Activated CD4-positive, alpha-beta T cell treated with anti-CD3 and anti-CD28 coated beads, Interleukin-2, amount 10 ng/mL, durations not matched to agents 7 days and 5 days (primary cell): ENCODE measurements at regions not wholly inside any gene's neighbourhood (a gene's known extent, or its start where the extent isn't known, plus 50 kb on each side); places are given as distances from the start of the nearest gene placed in this dataset.

ENCODE experiments used
- CTCF ChIA-PET: fragments of 350-600 bp; sonication (Branson Sonifier 250); formaldehyde crosslinking; loops from one replicate; lab custom pipeline; 2021; ENCODE audit warnings: antibody characterized with exemption; lab: Charles Lee
- POLR2A ChIA-PET: fragments of 350-600 bp; sonication (Branson Sonifier 250); formaldehyde crosslinking; loops from one replicate; lab custom pipeline; 2021; ENCODE audit warnings: antibody characterized with exemption; lab: Charles Lee
- DNase-seq: peaks from one replicate; pipeline ENCODE4 v3.0.0-alpha.2; 2020
- H3K27ac Mint-ChIP-seq: one replicate; pipeline ENCODE4 v1.8.0; 2021; ENCODE audit warnings: mild to moderate bottlenecking, moderate library complexity, mixed read lengths
- H3K27me3 Mint-ChIP-seq: one replicate; pipeline ENCODE4 v1.8.0; 2021; ENCODE audit warnings: mixed read lengths
- H3K36me3 Mint-ChIP-seq: one replicate; pipeline ENCODE4 v1.8.0; 2021; ENCODE audit warnings: low read depth, mixed read lengths
- H3K4me1 Mint-ChIP-seq: one replicate; pipeline ENCODE4 v1.8.0; 2021; ENCODE audit warnings: mixed read lengths
- H3K4me3 Mint-ChIP-seq: one replicate; pipeline ENCODE4 v1.8.0; 2021; ENCODE audit warnings: mild to moderate bottlenecking, moderate library complexity, mixed read lengths
- H3K9me3 Mint-ChIP-seq: one replicate; pipeline ENCODE4 v1.8.0; 2021; ENCODE audit warnings: mixed read lengths

DNA sequence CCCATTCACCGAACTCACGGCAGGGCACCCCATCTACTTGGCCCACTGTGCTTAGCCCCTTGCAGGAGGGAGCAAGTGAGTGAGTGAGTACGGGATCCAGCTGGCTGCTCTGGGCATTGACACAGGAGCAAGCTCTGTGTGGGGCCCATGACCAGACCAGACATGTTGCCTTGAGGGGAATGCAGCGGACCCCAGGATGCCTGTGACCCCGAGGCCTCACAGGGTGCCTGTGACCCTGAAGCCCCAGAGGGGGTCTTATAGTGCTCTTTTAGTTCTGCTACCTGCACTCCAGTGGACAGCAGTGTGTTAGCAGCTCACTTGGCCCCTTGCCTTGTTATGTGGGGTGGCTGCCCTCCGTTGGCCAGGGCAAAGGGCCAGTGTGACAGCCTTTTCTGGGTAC lies 255.8 kb downstream of the ETNK1 start:
- no peaks in the 10 kb centered on the region for H3K4me1 Mint-ChIP-seq
- H3K36me3 Mint-ChIP-seq, result no peaks in the 10 kb centered on the region
- no peak for DNase-seq
- H3K4me3 Mint-ChIP-seq, result no peak overlapping the region
- no peak overlapping the region for H3K27ac Mint-ChIP-seq
- H3K27me3 Mint-ChIP-seq, result no peaks in the 10 kb centered on the region
- no peaks in the 10 kb centered on the region for H3K9me3 Mint-ChIP-seq
- CTCF ChIA-PET, result no interaction called here
- POLR2A ChIA-PET, result no interaction called here

DNA sequence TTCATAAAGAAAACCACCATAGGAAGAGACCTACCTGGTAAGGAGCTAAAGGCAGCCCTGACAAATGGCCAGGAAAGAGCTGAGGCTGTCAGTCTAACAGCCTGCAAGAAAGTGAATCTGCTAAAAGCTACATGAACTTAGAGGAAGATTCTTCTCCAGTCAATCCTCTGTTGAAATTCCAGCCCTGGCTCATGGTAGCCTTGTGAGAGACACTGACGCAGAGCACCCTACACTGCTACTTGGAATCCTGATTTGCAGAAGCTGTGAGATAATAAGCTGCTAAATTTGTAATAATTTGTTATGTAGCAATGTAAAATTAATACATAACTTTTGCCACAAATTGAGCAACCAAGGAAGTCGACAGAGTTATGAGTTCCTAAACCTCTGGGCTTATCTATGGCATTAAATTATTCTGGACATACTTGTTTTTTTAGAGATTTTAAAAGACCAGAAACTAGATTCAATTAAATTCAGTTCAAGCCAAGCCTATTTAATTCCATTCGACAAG lies 257.0 kb downstream of the ETNK1 start:
- H3K4me1 Mint-ChIP-seq, result no peaks in the 10 kb centered on the region
- ChIA-PET POLR2A (no interaction called here), CTCF (no interaction called here)
- DNase-seq, result no peak
- no peaks in the 10 kb centered on the region for H3K27me3 Mint-ChIP-seq
- no peaks in the 10 kb centered on the region for H3K36me3 Mint-ChIP-seq
- no peak overlapping the region for H3K27ac Mint-ChIP-seq
- H3K4me3 Mint-ChIP-seq, result no peak overlapping the region
- H3K9me3 Mint-ChIP-seq, result no peaks in the 10 kb centered on the region

DNA sequence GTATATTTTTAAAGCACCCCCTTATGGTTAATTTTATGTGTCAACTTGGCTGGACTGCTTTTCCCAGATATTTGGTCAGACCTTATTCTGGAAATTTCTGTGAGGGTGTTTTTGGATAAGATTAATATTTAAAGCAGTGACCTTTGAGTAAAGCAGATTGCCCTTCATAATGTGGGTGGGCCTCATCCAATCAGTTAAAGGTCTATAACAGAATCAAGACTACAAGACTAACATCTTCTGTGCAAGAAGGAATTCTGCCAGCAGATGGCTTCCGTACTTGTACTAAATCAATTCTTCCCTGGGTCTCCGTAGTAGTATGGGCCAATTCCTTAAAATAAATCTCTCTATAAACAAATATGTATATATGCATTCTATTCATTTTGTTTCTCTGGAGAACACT lies 257.6 kb downstream of the ETNK1 start:
- Mint-ChIP-seq H3K9me3 (no peaks in the 10 kb centered on the region), H3K27me3 (no peaks in the 10 kb centered on the region), H3K4me3 (no peak overlapping the region), H3K36me3 (no peaks in the 10 kb centered on the region), H3K27ac (no peak overlapping the region), H3K4me1 (no peaks in the 10 kb centered on the region)
- ChIA-PET POLR2A (no interaction called here), CTCF (no interaction called here)
- no peak for DNase-seq

DNA sequence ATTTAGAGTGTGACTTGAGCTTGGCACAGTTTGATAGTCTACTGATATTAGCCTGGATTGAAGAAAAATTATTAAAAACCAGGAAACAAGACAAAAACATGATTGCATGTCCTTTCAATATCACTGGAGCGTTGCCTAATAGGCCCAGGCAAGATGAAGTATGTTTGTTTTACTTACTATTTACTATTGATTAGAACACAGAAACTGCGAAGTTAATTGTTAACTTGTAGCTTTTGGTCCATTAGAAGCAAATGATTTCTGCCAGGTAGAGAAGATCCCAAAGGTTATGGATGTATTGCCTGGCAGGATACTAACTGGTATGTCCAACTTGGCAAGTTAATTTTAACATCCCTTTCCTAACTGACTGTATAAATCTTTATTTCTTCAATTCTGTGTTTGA lies 268.9 kb downstream of the ETNK1 start:
- no peaks in the 10 kb centered on the region for H3K36me3 Mint-ChIP-seq
- H3K27ac Mint-ChIP-seq, result no peak overlapping the region
- POLR2A ChIA-PET, result no interaction called here
- no peak overlapping the region for H3K4me3 Mint-ChIP-seq
- DNase-seq, result no peak
- H3K9me3 Mint-ChIP-seq, result peaks cover 3% of the 10 kb centered on the region
- H3K4me1 Mint-ChIP-seq, result no peaks in the 10 kb centered on the region
- CTCF ChIA-PET, result no interaction called here
- H3K27me3 Mint-ChIP-seq, result no peaks in the 10 kb centered on the region

GRCh38 chr12:22899184-22899583 lies 274.2 kb downstream of the ETNK1 start:
- Mint-ChIP-seq H3K9me3 (no peaks in the 10 kb centered on the region), H3K4me3 (no peak overlapping the region), H3K36me3 (no peaks in the 10 kb centered on the region), H3K27ac (no peak overlapping the region), H3K27me3 (no peaks in the 10 kb centered on the region), H3K4me1 (no peaks in the 10 kb centered on the region)
- no peak for DNase-seq
- ChIA-PET CTCF (no interaction called here), POLR2A (no interaction called here)

DNA sequence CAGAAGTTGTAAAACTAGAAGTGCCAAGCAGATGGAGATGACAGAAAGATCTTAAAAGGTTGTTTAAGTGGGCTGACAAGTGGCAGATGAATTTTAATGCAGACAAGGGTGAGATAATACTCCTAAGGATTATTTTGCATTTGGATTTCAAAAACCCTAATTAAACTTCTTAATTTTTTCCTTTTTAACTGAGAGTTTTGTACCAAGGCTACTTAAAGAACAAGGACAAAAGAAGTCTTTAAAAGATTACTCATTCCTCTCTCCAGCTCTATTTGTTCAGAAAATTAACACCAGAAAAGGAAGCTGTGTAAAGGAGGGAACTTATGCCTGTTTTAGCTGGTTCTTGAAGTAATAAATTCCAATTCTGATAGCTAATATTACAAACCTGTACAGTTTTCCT lies 275.4 kb downstream of the ETNK1 start:
- POLR2A ChIA-PET, result no interaction called here
- CTCF ChIA-PET, result no interaction called here
- Mint-ChIP-seq H3K27me3 (no peaks in the 10 kb centered on the region), H3K9me3 (no peaks in the 10 kb centered on the region), H3K27ac (no peak overlapping the region), H3K36me3 (no peaks in the 10 kb centered on the region), H3K4me1 (no peaks in the 10 kb centered on the region), H3K4me3 (no peak overlapping the region)
- no peak for DNase-seq

DNA sequence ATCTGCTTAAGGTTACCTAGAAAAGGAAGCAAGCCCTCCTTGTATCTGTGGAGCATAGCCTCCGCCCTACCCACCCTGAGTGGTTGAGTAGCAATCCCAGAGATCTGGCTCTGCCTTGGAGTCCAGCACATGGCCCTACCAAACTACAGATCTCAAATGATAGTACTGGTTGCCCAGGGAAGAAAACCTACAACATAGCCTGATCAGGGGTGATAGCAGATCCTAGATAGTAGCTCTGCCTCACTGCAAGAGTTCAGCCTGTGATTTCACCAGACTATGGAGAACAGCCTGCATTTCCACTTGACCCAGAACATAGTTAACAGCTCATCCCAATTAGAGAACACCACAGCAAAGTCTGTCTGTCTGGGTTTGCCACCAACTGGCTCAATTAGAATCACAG lies 279.5 kb downstream of the ETNK1 start:
- Mint-ChIP-seq H3K36me3 (no peaks in the 10 kb centered on the region), H3K4me3 (no peak overlapping the region), H3K9me3 (no peaks in the 10 kb centered on the region), H3K27ac (no peak overlapping the region), H3K27me3 (no peaks in the 10 kb centered on the region), H3K4me1 (no peaks in the 10 kb centered on the region)
- CTCF ChIA-PET, result interaction anchor here (0.6 kb wide), 1 partner anchor 19 kb away, joined by 4 read pairs; no protein-coding TSS in a partner anchor
- no peak for DNase-seq
- POLR2A ChIA-PET, result no interaction called here

DNA sequence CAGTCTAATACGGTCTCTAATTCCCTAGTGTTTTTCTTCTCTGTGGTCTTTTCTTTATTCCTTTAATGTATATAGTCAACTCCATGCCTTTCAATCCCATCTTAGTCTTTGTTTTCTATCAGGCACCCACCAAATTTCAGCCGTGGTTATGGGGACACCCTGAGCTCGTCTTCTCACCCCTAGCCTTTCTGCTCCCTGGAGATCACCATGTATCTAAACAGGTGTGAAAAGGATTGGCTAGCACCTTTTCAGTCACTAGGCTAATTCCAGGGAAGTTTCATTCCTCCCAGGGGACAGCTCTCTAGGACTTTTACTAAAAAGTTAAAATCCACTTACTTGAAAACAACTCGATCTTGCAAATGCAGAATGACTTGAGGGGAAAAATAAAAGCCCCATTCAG lies 291.3 kb downstream of the ETNK1 start:
- no peaks in the 10 kb centered on the region for H3K36me3 Mint-ChIP-seq
- H3K9me3 Mint-ChIP-seq, result no peaks in the 10 kb centered on the region
- no peaks in the 10 kb centered on the region for H3K27me3 Mint-ChIP-seq
- no peaks in the 10 kb centered on the region for H3K4me1 Mint-ChIP-seq
- no peak for DNase-seq
- H3K27ac Mint-ChIP-seq, result no peak overlapping the region
- ChIA-PET POLR2A (no interaction called here), CTCF (no interaction called here)
- H3K4me3 Mint-ChIP-seq, result no peak overlapping the region

- Mint-ChIP-seq H3K4me1 (no peaks in the 10 kb centered on the region), H3K36me3 (no peaks in the 10 kb centered on the region), H3K27me3 (no peaks in the 10 kb centered on the region), H3K4me3 (no peak overlapping the region), H3K9me3 (no peaks in the 10 kb centered on the region), H3K27ac (no peak overlapping the region)
- no peak for DNase-seq
- ChIA-PET POLR2A (no interaction called here), CTCF (no interaction called here)
Measured at GRCh38 chr12:22916815-22917214, 291.8 kb downstream of the ETNK1 start.

GRCh38 chr12:22919883-22920282 lies 294.9 kb downstream of the ETNK1 start:
- CTCF ChIA-PET, result no interaction called here
- H3K27me3 Mint-ChIP-seq, result no peaks in the 10 kb centered on the region
- no peaks in the 10 kb centered on the region for H3K4me1 Mint-ChIP-seq
- POLR2A ChIA-PET, result no interaction called here
- H3K27ac Mint-ChIP-seq, result no peak overlapping the region
- no peak overlapping the region for H3K4me3 Mint-ChIP-seq
- H3K36me3 Mint-ChIP-seq, result no peaks in the 10 kb centered on the region
- no peaks in the 10 kb centered on the region for H3K9me3 Mint-ChIP-seq
- DNase-seq, result no peak

GRCh38 chr12:22923768-22924167 lies 298.8 kb downstream of the ETNK1 start:
- ChIA-PET CTCF (no interaction called here), POLR2A (no interaction called here)
- Mint-ChIP-seq H3K27ac (no peak overlapping the region), H3K36me3 (no peaks in the 10 kb centered on the region), H3K27me3 (no peaks in the 10 kb centered on the region), H3K9me3 (no peaks in the 10 kb centered on the region), H3K4me1 (no peaks in the 10 kb centered on the region), H3K4me3 (no peak overlapping the region)
- no peak for DNase-seq

- Mint-ChIP-seq H3K27ac (no peak overlapping the region), H3K4me1 (no peaks in the 10 kb centered on the region), H3K27me3 (no peaks in the 10 kb centered on the region), H3K36me3 (no peaks in the 10 kb centered on the region), H3K9me3 (no peaks in the 10 kb centered on the region), H3K4me3 (no peak overlapping the region)
- POLR2A ChIA-PET, result no interaction called here
- DNase-seq, result no peak
- CTCF ChIA-PET, result no interaction called here
Measured at GRCh38 chr12:22924391-22924790, 299.4 kb downstream of the ETNK1 start.

GRCh38 chr12:22925623-22926022 lies 300.7 kb downstream of the ETNK1 start:
- Mint-ChIP-seq H3K27ac (no peak overlapping the region), H3K4me1 (no peaks in the 10 kb centered on the region), H3K4me3 (no peak overlapping the region), H3K36me3 (no peaks in the 10 kb centered on the region), H3K9me3 (no peaks in the 10 kb centered on the region), H3K27me3 (no peaks in the 10 kb centered on the region)
- DNase-seq, result no peak
- ChIA-PET POLR2A (no interaction called here), CTCF (no interaction called here)

GRCh38 chr12:22932431-22932830 lies 307.5 kb downstream of the ETNK1 start:
- POLR2A ChIA-PET, result no interaction called here
- CTCF ChIA-PET, result interaction anchor here (1.3 kb wide), 1 partner anchor 10 kb away, joined by 3 read pairs; no protein-coding TSS in a partner anchor
- Mint-ChIP-seq H3K36me3 (no peaks in the 10 kb centered on the region), H3K4me3 (no peak overlapping the region), H3K4me1 (no peaks in the 10 kb centered on the region), H3K27ac (no peak overlapping the region), H3K27me3 (no peaks in the 10 kb centered on the region), H3K9me3 (no peaks in the 10 kb centered on the region)
- no peak for DNase-seq
